Esophagus squamous epithelium (tissue), 5 donors: ENCODE measurements at regions not wholly inside any gene's neighbourhood (a gene's known extent, or its start where the extent isn't known, plus 50 kb on each side); places are given as distances from the start of the nearest gene placed in this dataset.

ENCODE experiments used
- DNase-seq: peaks from one replicate; lab custom pipeline; 2025; lab: John Stamatoyannopoulos, UW
- H3K27ac ChIP-seq, 4 donors: fragments of 200-600 bp; sonication (generic); one replicate each; pipeline ENCODE4 v1.5.1; 2016 to 2019; ENCODE audit warnings: mild to moderate bottlenecking in 1 of 4
- H3K27me3 ChIP-seq, 4 donors: fragments of 200-600 bp; sonication (generic); 1 replicate in 3 of 4; 2 replicates in 1 of 4; pipeline versions ENCODE4 v1.5.1 to v1.6.0; 2017 to 2021; ENCODE audit warnings: antibody characterized with exemption in 1 of 4
- H3K36me3 ChIP-seq, 3 donors: fragments of 200-600 bp; sonication (generic); one replicate each; pipeline ENCODE4 v1.5.1; 2016 to 2019
- H3K4me1 ChIP-seq, 3 donors: fragments of 200-600 bp; sonication (generic); one replicate each; pipeline ENCODE4 v1.5.1; 2017 to 2019
- H3K4me3 ChIP-seq, 4 donors: fragments of 200-600 bp; sonication (generic); 1 replicate in 3 of 4; 2 replicates in 1 of 4; pipeline ENCODE4 v1.5.1; 2016 to 2019; ENCODE audit warnings: mild to moderate bottlenecking in 2 of 4, moderate library complexity in 1 of 4
- H3K9me3 ChIP-seq, 3 donors: fragments of 200-600 bp; sonication (generic); one replicate each; pipeline ENCODE4 v1.5.1; 2016 to 2019
- CTCF ChIP-seq, 6 experiments: fragments of 450-650 bp in 4 of 6; fragments of 200-600 bp in 2 of 6; sonication (generic) in 2 of 6; IDR thresholded peaks; one replicate each; pipeline ENCODE4 v1.5.1; 2016 to 2019; ENCODE audit warnings: antibody characterized with exemption in 6 of 6, mild to moderate bottlenecking in 4 of 6, moderate library complexity in 4 of 6
- POLR2A ChIP-seq, 4 donors: fragments of 450-650 bp; IDR thresholded peaks; one replicate each; pipeline ENCODE4 v1.6.1; 2017; ENCODE audit warnings: antibody characterized with exemption in 4 of 4, mild to moderate bottlenecking in 4 of 4, moderate library complexity in 3 of 4
- WGBS, 2 donors: methylation state at CpG; one replicate each; pipeline ENCODE4 v1.1.5; 2018; 5-methylcytosine and 5-hydroxymethylcytosine counted together
- intact Hi-C: fragments of 100-400 bp; cut with DNase I; formaldehyde crosslinking; loops from one replicate; pipeline ENCODE4 v1.15.0; 2022
- donor health status: DM: yes; HTN: yes; CAD: no.

DNA sequence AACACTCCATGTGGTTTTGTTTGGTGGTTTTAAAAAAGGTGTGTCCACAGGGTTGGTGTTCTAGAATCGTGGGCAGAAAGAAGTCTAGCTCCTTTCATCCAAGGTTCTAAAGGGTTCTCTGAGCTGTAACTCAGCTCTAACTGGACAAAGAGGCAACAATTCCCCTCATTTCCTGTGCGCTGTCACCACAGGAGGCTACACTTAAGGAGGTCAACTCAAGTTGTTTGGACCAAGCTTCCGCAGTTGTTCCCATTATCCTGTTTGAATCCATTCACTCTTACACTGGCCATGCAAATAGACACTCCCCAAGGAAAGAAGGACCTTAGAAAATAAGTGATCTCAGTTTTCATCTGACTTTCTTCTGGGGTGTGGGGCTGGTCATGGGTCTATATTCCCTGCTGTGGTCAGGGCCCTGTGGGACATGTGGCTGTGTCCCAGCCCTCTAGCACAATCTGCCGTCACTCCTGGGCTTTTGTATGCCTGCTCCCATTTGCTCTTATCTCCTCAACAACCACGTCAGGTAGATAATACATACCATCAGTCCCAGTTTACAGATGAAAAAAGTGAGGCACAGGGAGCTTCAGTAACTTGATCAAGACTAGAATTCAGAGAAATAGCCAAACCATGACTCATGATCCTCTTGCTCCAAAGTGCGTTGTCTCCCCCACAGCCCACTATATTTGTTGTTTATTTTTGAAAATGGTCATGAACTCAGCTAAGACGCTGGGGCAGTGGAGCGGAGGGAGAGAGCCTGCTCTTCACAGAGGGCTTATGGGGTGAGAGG, 103.6 kb downstream of the RHOU start:
- no peak for DNase-seq
- Histone ChIP-seq H3K4me1 (peaks cover 8 to 21% (median 19%) of the 10 kb centered on the region in 3 donors), H3K4me3 (no peak overlapping the region), H3K9me3 (no peaks in the 10 kb centered on the region), H3K27me3 (peaks cover 0 to 11% (median 0%) of the 10 kb centered on the region in 4 donors), H3K36me3 (no peaks in the 10 kb centered on the region), H3K27ac (peak overlapping the region in 3 of 4 donors; percentile 63 to 78 (median 63))
- intact Hi-C loops: no loop called here
- TF ChIP-seq CTCF (IDR thresholded peaks at IDR 0.05) (no peak), POLR2A (IDR thresholded peaks at IDR 0.05) (no peak)
- WGBS, 2 donors: 76 to 79% methylated on average over 6 to 8 of the region's 8 CpGs

- H3K36me3 ChIP-seq: no peaks in the 10 kb centered on the region
- H3K4me3 ChIP-seq: no peak overlapping the region
- no peak for DNase-seq
- intact Hi-C loops: no loop called here
- H3K27me3 ChIP-seq: peaks cover 0 to 4% (median 0%) of the 10 kb centered on the region in 4 donors
- TF ChIP-seq POLR2A (IDR thresholded peaks at IDR 0.05) (no peak), CTCF (IDR thresholded peaks at IDR 0.05) (no peak)
- H3K9me3 ChIP-seq: no peaks in the 10 kb centered on the region
- no peak overlapping the region for H3K27ac ChIP-seq
- WGBS, 2 donors: 75 to 93% methylated on average over 6 of the region's 6 CpGs
- H3K4me1 ChIP-seq: peaks cover 8 to 21% (median 18%) of the 10 kb centered on the region in 3 donors
Measured at GRCh38 chr1:228839656-228840055, 104.4 kb downstream of the RHOU start.

- intact Hi-C loops: no loop called here
- TF ChIP-seq CTCF (IDR thresholded peaks at IDR 0.05) (no peak), POLR2A (IDR thresholded peaks at IDR 0.05) (no peak)
- Histone ChIP-seq H3K36me3 (no peaks in the 10 kb centered on the region), H3K9me3 (no peaks in the 10 kb centered on the region), H3K4me1 (peaks cover 8 to 21% (median 18%) of the 10 kb centered on the region in 3 donors), H3K4me3 (no peak overlapping the region), H3K27me3 (no peaks in the 10 kb centered on the region), H3K27ac (no peak overlapping the region)
- DNase-seq: no peak
- 69 to 80% methylated on average over 4 of the region's 4 CpGs for WGBS, 2 donors
Measured at GRCh38 chr1:228841632-228842031, 106.4 kb downstream of the RHOU start.

DNA sequence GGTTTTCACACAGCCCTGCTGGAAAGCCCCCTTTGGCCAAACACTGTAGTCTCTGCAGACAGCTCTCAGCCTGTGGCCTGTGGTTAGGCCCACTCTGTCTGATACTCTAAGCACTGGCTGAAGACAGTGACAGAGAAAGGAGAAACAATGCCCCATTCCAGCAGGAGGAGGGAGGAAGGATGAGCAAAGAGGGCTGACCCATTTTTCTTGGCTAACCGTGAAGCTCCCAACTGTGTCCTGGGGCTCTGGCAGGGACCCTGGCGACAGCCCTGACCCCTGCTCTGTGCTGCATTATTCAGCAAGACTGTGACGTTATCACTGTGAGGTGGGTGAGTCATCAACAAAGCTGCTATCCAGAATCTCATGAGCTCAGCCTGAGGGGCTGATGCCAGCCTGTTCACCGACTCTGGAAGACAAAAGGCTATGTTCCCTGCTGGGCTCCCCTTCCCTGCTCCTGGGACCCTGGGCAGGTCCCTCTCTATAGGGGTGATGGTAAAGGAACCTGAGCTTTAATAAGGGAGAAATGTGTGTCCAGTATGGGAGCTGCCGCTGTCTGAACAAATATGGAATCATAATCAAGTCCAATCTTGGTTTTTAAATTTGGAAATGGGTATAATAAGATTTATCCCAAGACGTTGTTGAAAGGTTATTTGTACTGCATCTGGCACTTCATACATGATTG, 107.0 kb downstream of the RHOU start:
- DNase-seq: no peak
- Histone ChIP-seq H3K4me3 (no peak overlapping the region), H3K9me3 (no peaks in the 10 kb centered on the region), H3K36me3 (no peaks in the 10 kb centered on the region), H3K4me1 (peaks cover 8 to 19% (median 16%) of the 10 kb centered on the region in 3 donors), H3K27me3 (no peaks in the 10 kb centered on the region), H3K27ac (no peak overlapping the region)
- no peak for TF ChIP-seq POLR2A (IDR thresholded peaks at IDR 0.05)
- TF ChIP-seq CTCF (IDR thresholded peaks at IDR 0.05): no peak
- WGBS, 2 donors: 46 to 57% methylated on average over 4 to 5 of the region's 6 CpGs
- intact Hi-C loops: no loop called here

DNA sequence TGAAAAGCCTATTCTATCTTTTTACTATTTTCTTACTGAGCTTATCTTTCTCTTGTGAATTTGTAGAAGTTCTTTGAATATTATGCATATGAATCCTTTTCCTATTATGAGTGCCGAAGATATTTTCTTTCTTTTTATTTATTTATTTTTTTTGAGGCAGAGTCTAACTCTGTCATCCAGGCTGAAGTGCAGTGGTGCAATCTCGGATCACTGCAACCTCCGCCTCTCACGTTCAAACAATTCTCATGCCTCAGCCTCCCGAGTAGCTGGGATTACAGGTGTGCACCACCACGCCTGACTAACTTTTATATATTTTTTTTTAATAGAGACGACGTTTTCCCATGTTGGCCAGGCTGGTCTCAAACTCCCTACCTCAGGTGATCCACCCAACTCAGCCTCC, 109.8 kb downstream of the RHOU start:
- H3K4me1 ChIP-seq: no peaks in the 10 kb centered on the region
- no peaks in the 10 kb centered on the region for H3K36me3 ChIP-seq
- H3K27me3 ChIP-seq: no peaks in the 10 kb centered on the region
- no peak for DNase-seq
- H3K4me3 ChIP-seq: no peak overlapping the region
- no peak for TF ChIP-seq POLR2A (IDR thresholded peaks at IDR 0.05)
- no peak for TF ChIP-seq CTCF (IDR thresholded peaks at IDR 0.05)
- H3K27ac ChIP-seq: no peak overlapping the region
- WGBS, 2 donors: 85 to 97% methylated on average over 8 of the region's 8 CpGs
- H3K9me3 ChIP-seq: no peaks in the 10 kb centered on the region
- intact Hi-C loops: no loop called here
